ENCODE measurements at regions not wholly inside any gene's neighbourhood (a gene's known extent, or its start where the extent isn't known, plus 50 kb on each side); places are given as distances from the start of the nearest gene placed in this dataset.

DNA sequence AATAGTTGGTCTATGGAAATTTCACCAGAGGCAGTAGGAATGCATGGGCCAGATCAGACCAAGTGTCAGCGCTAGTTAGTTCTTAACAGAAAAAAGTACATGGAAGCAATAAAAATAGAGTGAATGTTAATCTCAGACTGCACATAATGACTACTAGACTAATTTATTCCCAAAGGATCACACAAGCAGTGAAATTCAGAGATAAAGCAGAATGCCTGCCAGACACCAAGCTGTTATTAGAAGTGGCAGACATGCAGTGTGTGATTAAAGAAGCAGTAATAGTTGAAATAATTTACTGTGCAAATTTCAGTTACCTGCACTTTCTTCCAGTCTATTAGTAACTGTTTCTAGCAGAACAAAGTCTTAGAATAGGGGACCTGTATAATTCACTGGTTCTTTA is 1024.2 kb downstream of the CDH9 start:
- no peak for ATAC-seq
- no peaks in the 10 kb centered on the region for H3K4me1 ChIP-seq
- H3K27ac ChIP-seq = no peak overlapping the region
- TF ChIP-seq POLR2A (IDR thresholded peaks at IDR 0.05) = no peak
- TF ChIP-seq, protein P1, sequence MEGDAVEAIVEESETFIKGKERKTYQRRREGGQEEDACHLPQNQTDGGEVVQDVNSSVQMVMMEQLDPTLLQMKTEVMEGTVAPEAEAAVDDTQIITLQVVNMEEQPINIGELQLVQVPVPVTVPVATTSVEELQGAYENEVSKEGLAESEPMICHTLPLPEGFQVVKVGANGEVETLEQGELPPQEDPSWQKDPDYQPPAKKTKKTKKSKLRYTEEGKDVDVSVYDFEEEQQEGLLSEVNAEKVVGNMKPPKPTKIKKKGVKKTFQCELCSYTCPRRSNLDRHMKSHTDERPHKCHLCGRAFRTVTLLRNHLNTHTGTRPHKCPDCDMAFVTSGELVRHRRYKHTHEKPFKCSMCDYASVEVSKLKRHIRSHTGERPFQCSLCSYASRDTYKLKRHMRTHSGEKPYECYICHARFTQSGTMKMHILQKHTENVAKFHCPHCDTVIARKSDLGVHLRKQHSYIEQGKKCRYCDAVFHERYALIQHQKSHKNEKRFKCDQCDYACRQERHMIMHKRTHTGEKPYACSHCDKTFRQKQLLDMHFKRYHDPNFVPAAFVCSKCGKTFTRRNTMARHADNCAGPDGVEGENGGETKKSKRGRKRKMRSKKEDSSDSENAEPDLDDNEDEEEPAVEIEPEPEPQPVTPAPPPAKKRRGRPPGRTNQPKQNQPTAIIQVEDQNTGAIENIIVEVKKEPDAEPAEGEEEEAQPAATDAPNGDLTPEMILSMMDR (IDR thresholded peaks at IDR 0.05) = no peak
- H3K9me3 ChIP-seq = no peaks in the 10 kb centered on the region
- no peaks in the 10 kb centered on the region for H3K27me3 ChIP-seq
- no peak for DNase-seq
- no peaks in the 10 kb centered on the region for H3K36me3 ChIP-seq
- intact Hi-C loops (cut with DNase I) = no loop called here
- 56 to 78% (median 74%) methylated on average over 1 of the region's 1 CpG for WGBS, 4 donors
- no peak overlapping the region for H3K4me3 ChIP-seq

GRCh38 chr5:26012078-26012477 is 1026.3 kb downstream of the CDH9 start:
- Histone ChIP-seq H3K4me1 (no peaks in the 10 kb centered on the region), H3K9me3 (peaks cover 0 to 4% (median 0%) of the 10 kb centered on the region in 12 donors), H3K4me3 (no peak overlapping the region), H3K36me3 (no peaks in the 10 kb centered on the region), H3K27ac (no peak overlapping the region), H3K27me3 (no peaks in the 10 kb centered on the region)
- DNase-seq (no peak), ATAC-seq (no peak)
- WGBS, 4 donors = 51 to 68% (median 67%) methylated on average over 1 of the region's 1 CpG
- TF ChIP-seq POLR2A (IDR thresholded peaks at IDR 0.05) = no peak
- TF ChIP-seq, protein P1 (IDR thresholded peaks at IDR 0.05) = no peak
- intact Hi-C loops (cut with DNase I) = no loop called here

DNA sequence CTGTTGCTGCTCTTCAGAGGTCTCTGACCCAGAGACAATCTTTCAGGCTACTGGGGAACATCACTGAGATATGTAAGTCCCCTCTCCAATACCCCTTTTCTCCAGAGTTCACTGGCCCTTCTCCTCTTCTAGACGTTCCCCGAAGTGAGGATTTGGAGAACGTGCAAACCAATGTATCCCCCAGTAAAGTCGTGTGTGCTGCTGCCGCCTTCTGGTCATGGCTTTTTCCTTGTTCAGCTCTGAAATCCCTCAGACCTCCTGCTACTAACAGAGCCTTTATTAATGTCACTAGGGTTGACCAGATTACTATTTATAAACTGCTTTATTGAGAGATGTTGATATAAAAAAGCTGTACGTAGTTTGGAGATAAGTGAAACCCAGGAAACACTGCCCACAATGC is 1028.6 kb downstream of the CDH9 start:
- no peak for ATAC-seq
- WGBS, 4 donors = 12 to 32% (median 22%) methylated on average over 6 of the region's 6 CpGs
- H3K27ac ChIP-seq = no peak overlapping the region
- H3K4me3 ChIP-seq = no peak overlapping the region
- DNase-seq = no peak
- H3K27me3 ChIP-seq = no peaks in the 10 kb centered on the region
- no peak for TF ChIP-seq POLR2A (IDR thresholded peaks at IDR 0.05)
- TF ChIP-seq, protein P1 (IDR thresholded peaks at IDR 0.05) = peak in 1 of 12 donors; percentile 5
- peaks cover 0 to 4% (median 0%) of the 10 kb centered on the region in 12 donors for H3K9me3 ChIP-seq
- intact Hi-C loops (cut with DNase I) = no loop called here
- H3K36me3 ChIP-seq = no peaks in the 10 kb centered on the region
- H3K4me1 ChIP-seq = no peaks in the 10 kb centered on the region

DNA sequence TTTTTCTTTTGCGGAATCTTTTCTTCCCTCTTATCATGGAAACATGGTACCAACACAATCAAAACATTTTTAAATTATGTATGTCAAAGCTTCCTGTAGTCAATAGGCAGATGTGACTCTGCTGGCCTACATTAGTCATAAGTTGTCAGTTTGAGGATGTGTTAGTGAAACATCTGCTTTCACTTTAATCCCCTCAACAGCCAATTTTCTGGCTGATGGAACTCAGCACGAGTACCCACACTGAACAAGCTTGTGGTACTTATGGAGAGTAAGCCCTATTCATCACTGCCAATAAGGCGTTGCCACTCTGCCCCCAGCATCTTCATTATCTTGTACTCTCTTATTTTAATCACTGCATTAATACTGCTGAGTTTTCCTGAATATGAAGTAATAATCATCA is 1034.4 kb downstream of the CDH9 start:
- Histone ChIP-seq H3K27me3 (no peaks in the 10 kb centered on the region), H3K36me3 (no peaks in the 10 kb centered on the region), H3K4me3 (no peak overlapping the region), H3K27ac (no peak overlapping the region), H3K4me1 (no peaks in the 10 kb centered on the region), H3K9me3 (peaks cover 0 to 4% (median 0%) of the 10 kb centered on the region in 12 donors)
- no peak for ATAC-seq
- no peak for DNase-seq
- TF ChIP-seq, protein P1 (IDR thresholded peaks at IDR 0.05) = no peak
- no peak for TF ChIP-seq POLR2A (IDR thresholded peaks at IDR 0.05)
- WGBS, 4 donors = 48 to 59% (median 56%) methylated on average over 3 of the region's 3 CpGs
- intact Hi-C loops (cut with DNase I) = no loop called here

All from heart left ventricle (tissue), 16 donors.